RCC 7860 (cell line): ENCODE measurements at regions not wholly inside any gene's neighbourhood (a gene's known extent, or its start where the extent isn't known, plus 50 kb on each side); places are given as distances from the start of the nearest gene placed in this dataset.

Experiments used
- DNase-seq: peaks from one replicate; pipeline ENCODE4 v3.0.0-alpha.2; 2015; ENCODE audit warnings: low spot score
- FAIRE-seq: peaks from 2 replicates; lab custom pipeline; 2012; peaks lifted over from hg19 to GRCh38; lab: Jason Lieb, UNC

DNA sequence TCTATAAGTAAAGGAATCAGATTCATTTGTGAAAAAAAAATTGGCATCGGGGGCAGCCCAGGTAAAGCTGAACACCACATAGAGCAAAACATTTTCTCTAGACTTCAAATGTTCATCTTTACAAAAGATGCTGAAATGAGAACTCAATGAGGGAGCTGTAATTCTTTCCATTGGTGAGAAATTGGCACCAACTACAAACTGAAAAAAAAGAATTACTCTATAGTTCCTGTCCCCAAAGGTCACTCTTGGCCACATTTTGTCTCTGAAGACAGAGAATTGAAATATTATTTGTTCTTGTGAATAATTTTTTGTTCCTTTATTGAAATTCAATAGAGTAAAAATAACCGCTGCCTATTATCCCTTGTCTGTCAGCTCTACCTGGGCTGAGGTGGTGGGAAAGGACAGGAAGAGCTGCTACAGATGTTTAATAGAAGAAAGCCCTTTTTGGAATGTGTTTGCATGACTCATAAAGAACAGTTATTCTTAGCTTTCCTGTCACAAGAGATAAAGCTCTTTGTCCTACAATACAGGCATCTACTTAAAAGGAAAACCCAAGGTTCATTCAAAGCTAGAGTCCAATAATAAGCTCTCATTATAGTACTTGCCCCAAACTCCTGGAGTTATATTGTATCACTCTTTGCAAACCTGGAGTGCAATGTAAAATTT, 380.1 kb upstream of the KITLG start:
- FAIRE-seq (no peak), DNase-seq (peak; percentile 35)

DNA sequence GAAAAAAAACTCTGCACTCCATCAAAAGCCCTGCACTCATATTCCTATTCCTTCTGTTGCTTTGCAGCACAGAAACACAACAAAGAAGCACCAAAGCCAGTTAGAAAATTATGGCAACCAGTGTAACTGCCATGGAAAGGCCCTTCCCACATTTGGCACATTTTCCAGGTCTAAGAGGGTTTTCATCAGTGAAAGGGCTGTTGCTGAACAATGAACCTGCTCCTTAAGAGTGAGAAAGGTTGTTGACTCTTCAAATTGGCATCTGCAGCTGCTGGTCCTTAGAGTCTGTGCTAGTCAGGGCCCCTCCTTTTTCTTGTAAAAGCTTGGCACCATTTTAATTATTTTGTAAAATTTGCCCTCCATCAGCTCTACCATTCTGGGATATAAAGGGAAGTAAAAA, 378.7 kb upstream of the KITLG start:
- no peak for DNase-seq
- no peak for FAIRE-seq

DNA sequence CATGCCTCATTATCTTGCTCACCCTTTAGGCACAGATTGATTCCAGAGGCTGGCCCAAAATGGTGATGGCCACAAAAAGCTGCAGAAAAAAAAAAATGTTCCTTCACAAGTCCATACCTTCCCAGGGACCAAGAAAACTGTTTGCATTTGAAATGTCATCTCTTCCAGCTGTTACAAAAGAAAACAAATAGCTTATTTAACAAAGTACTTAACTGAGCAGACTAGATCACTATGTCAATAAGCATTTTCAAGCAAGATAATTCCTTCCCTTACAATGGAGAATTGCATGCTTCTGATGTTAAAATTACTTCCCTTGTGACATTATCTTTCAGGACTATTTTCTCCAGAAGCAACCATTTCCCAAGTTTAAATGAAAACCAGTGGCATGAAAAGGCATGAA, 377.9 kb upstream of the KITLG start:
- DNase-seq, result no peak
- no peak for FAIRE-seq

DNA sequence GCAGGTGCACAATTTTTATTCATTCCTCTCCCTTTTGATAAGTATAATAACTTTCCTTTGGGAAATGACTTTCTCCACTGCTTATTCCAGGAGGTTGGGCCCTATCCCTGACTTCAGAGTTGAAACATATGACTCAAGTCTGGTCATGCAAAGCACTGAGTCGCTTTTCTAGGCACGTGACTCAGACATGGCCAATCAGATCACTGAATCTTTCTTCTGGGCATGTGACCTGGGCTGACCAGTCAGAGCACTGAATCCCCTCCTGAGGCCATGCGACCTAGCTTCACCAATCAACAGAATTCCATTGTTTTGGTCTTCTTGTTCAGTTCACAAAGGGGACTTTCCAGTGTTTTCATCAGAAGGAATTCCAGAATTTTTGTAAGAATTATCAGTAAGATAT, 377.1 kb upstream of the KITLG start:
- DNase-seq, result peak; percentile 17
- FAIRE-seq, result no peak

DNA sequence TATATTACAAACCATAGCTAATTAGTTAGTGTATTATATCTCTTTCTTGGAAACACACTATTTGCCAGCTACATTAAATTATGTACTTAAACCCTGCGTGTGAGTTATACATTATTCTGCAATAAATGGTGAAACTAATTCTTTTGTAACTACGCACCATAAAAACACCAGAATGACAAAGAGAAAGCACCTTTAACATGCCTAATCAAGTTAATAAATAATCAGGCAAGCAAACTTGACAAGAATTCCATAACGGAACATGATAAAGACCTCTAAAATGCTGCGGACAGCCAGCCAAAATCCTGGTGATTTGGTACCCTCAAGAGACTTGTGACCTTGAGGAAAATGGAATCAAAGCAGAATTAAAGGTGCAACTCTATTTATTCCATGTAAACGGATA, 375.3 kb upstream of the KITLG start:
- DNase-seq (no peak), FAIRE-seq (no peak)

DNA sequence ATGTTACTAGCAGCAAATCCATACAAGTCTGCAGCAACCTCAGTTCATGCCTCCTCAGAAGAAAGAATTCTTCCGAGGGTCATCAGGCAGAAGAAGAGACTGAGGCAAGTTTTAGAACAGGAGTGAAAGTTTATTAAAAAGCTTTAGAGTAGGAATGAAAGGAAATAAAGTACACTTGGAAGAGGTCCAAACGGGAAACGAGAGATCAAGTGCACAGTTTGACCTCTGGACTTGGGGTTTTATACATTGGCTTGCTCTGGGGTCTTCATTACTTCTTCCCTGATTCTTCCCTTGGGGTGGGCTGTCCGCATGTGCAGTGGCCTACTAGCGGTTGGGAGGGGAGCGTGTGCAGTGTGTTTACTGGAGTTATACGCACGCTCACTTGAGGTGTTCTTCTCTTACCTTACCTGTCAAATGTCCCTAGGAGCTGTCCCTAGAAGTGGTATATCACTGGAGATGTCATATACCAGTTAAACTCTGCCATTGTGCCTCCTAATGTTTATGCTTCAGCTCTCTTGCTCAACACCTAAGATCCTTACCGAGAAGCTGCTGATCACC, 372.8 kb upstream of the KITLG start:
- FAIRE-seq (no peak), DNase-seq (no peak)

DNA sequence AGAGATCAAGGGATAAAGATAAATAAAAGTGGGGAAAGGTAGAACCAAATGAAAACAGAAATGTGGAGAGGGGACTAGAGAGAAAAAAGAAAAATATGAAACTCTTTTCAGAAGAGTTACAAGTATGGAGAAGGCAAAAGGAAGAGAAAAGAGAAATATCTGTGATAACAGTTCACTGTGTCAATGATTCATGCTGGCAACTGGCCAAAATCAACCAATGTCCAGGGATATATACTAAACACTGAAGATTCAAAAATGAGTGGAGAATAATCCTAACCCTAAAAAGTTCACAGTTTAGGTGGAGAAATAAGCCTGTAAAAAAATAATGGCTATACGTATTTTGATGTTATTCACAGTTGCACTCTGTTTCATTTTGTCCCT, 372.3 kb upstream of the KITLG start:
- peak; percentile 79 for FAIRE-seq
- peak; percentile 42 for DNase-seq

DNA sequence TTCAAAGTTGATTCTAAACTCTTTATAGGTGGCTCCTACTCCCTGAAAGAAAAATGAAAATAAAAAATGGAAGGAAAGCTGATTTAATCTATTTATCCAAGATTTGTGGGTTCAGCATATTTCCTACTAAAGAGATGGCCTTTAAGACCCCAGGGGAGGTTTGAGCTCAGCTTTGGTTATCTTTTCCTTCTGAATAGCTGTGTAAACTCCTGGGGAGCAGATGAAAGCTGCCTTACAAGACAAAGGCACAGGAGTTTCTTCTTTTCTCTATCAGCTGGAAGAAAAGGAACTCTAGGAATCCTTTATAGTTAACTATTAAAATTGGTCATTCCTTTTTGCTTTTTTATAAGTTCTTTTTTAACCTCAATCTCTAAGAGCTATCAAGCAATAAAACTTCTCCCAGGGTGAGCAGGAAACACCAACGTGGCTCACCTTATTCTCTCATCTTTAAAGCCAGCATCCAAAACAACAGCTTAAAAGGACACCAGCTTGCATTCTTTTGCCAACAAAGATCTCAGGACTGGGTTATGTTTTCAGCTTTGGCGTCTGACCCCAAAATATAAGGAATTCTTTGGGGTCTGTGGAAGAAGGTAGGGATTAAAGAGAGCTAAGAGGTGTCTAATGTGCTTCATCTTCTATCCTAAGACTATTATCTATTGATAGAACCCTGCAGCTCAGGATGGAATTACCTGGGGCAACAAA, 371.7 kb upstream of the KITLG start:
- FAIRE-seq, result peak; percentile 20
- no peak for DNase-seq

DNA sequence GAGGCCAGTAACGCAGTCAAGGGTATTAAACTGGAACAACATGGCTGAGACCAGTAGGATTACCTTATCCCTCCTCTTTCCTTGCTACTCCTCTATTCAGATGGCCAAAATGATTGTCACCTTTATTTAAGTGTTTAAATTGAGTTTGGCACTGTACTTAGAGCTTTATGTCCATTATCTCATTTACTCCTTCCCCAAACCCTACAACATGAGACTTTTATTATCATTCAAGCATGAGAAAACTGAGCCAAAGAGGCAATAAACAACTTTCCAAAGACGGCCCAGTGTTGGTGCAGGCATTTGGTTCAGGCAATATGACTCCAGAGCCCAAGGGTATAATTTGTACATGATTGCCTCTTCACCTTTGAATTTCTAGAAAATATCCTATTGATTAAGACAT, 370.9 kb upstream of the KITLG start:
- FAIRE-seq (no peak), DNase-seq (no peak)

DNA sequence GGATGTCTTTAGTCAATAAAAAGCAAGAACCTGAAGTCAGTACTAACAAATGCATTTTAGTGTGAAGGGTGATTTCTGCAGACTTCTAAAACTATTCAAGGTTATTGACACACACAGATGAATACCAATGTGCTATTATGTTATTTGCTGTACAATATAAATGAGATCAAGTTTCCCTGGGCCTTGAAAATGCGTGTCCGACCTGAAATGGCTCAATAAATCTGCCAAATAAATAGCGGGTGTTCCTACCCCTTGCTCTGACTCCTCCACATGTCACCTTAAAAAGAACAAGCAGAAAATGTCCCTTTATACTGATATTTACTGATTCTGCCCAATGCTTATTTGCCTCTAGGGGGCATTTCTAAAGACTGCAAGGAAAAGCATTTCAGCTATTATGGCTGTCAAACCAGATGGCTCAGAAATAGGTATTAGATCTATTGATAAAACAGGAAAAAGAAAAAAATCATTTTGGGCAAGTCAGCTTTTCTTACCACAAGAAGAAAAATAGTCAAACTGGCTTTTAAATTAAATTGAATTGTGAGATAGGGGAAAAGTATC, 367.3 kb upstream of the KITLG start:
- no peak for DNase-seq
- FAIRE-seq, result no peak

DNA sequence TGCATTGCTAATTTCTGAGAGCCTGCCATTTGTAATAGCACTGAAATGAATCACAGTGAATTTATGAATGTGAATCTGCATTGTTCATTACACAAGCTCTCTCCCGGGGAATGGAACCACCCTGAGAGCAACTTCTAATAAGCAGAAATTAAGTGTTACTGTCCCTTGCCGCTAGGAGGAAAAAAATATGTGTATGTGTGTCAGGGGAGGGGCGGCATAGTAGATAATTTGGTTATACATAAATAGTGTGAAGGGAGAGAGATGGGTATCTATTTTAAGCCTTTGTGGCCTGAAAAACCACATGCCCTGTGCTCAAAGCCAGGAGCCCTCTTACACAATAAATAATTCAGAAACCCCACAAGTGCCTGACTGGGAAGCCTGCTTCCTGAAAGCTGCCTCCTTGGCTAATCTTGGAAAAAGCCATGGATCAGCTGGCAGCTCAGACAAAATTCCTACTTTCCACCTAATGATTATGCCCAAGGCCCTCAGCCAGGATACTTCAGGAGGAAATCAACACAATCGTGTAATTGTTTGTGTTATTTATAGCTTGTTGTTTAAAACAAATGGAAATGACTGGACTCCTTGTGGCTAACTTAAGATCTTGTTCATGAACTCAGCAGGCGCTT, 366.2 kb upstream of the KITLG start:
- DNase-seq (peak; percentile 32), FAIRE-seq (peak; percentile 79)

DNA sequence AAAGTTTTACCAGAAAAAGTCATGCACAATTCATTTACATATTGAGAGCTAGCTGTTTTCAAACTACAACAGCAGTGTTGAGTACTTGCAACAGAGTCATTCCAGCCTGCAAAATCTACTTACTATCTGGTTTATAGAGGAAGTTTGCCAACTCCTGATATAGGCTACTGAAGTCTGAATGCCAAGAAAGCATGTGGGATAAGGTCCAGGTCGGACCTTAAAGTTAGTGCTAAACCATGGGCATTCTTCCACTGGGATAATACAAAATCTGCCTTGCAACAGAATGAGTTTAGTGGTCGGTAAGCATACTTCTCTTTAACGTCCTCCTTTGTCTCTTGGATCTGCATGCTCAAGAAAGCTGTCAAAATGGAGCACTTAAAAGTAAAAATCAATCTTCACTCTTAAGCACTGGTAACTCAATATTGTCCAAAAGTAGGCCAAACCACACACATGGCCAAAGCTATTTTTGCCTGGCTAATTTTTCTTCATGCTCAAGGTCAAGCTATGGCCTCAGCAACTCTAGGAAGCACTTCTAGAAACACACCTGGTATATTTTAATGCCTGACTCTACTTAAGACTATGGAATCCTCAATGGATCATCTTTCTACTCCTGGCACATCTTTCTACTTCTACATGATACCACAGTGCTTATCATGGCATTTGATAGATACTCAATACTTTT, 364.9 kb upstream of the KITLG start:
- DNase-seq (no peak), FAIRE-seq (no peak)

DNA sequence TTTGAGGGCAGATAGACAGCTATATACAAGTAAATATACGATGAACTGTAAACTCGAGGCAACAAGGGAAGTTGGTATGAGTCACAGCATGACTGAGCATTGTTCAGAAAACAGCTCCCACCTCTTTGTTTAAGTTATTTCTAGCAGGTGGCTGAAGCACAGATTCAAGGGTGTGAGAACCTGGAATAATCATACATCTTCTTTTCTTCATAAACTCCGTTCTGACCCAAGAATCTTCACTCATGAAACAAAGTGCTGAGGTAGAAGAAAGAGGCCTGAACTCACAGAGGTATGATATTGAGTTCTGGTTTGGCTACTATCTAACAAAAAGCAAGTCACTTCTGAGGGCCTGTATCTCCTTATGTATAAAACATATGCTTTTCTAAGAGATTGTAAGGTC, 364.1 kb upstream of the KITLG start:
- no peak for DNase-seq

DNA sequence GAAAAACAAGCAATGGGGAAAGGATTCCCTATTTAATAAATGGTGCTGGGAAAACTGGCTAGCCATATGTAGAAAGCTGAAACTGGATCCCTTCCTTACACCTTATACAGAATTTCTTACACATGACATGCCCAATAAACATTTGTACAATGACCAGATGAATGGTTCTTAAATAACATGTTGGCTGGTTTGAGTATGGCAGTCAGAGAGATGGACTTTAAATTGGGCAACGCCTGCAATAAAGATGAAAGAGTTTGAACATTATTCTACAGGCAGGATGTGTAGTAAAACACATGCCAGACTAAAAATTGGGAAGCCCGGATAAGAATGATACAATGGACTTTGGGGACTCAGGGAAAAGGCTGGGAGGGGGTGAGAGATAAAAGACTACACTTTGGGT, 360.6 kb upstream of the KITLG start:
- FAIRE-seq (no peak), DNase-seq (no peak)

More for the DNA sequence above, 364.1 kb upstream of the KITLG start:
- no peak for FAIRE-seq

DNA sequence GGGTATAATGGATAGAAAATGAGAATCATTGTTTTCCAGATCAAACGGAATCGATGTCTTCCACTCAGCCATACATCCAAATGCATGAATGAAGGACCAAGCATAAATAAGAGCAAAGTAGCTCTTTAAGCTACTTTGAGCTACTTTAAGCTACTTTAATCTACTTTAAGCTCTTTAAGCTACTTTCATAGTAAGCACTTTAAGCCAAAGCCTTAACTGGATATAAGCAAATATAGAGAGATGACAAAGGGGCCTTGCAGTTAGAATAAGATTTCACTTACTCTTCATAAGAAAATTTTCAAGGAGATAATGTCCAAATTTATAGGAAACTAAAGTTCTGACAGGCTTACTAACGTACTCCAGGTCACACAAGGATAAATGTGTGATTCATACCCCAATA, 355.6 kb upstream of the KITLG start:
- DNase-seq, result no peak
- FAIRE-seq, result peak; percentile 2

DNA sequence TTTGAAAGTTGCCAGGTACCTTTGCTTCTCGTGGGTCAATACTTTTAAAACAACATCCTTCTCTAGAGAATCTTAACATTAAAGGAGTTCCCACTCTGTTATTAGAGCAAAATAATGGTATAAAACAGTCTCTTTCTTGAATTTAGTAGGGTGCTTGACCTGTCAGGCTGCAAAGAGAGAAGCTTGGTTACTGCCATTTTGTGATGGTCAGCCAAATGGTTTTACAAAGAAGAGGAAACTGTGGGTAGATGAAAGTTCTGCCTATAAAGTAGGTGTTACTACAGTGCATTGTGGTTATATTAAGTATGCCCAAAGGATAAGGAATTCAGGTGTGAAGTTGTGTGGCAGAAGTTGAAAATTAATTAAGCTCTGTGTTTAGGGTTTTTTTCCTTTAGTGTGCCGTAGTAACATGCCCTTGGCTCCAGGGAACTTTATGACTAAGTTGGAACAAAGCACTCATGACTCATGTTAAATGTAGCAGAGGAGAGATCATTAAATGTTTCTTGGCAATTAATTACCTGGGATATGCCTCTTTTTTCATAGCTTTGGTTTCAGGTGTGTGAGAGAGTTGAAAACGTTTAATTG, 354.0 kb upstream of the KITLG start:
- FAIRE-seq (peak; percentile 97), DNase-seq (peak; percentile 75)

DNA sequence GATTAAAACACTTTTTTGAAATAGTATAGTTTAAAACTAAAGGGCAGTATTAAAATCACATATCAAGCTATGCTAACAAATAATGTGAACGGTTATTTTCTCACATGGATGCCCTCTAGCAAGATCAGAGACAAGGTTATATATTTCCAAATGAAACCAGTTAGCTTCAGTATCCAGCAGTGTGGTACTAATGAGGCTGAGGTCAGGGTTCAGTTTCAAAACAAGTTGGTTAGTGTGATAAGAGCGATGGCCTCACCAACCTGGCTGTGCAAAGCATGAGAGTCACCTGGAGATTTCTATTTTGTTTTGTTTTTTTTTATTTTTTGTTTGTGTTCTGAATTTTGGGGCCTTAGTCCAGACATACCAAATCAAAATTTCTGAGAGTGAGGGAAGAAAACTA, 352.2 kb upstream of the KITLG start:
- no peak for FAIRE-seq
- no peak for DNase-seq

DNA sequence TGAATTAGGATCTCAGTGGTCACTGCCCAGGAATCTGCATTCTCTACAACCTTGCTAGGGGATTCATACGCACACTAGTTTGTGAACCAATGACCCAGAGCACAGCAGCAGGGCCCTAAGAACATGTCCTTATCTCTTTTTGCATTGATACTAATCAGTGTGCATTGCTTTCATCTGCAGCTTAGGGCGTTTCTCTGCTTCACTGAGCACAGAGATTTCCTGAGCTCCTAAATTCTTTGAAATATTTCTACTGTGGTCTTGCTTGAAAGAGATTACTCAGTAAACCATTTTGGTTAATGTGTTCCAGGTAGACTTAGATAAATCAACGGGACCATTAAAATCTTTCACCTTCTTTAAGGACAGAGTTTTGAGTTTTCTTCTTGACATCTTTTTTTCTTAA, 351.3 kb upstream of the KITLG start:
- peak; percentile 95 for DNase-seq
- FAIRE-seq, result peak; percentile 99

DNA sequence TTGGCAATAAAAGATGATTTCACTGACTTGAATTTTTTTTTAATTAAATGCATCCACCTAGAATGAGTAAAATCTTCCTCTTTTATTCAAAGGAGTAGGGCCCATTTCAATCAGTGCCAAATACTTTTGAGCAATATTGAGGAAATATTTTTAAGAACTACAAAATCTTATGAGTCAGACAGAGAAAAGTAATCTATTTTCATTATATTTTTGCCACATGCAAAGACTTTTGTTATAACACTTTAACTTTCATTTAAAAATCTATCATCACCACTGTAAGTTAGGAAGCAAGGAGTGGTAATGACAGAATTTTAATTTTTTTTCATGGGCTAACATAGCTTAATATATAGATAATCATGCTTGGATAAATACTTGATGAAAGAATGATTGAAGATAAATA, 345.2 kb upstream of the KITLG start:
- DNase-seq (no peak), FAIRE-seq (no peak)

DNA sequence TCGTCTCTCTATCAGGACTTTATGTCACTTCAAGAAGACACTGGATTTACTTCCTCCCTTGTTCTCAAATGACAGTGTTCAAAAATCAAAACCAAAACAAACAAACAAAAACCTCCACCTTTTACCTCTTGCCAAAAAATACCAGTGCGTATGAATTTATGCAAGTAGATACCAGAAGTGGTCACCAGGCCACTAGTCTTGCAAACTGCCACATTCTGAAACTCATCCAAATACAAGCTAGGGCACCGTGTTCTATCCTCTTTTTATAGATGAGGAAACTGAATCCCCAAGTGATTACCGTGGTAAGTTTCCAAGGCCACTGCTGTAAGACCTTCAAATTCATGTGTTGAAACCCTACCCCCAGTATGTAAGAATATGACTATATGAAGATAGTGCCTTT, 343.9 kb upstream of the KITLG start:
- FAIRE-seq (no peak), DNase-seq (no peak)

DNA sequence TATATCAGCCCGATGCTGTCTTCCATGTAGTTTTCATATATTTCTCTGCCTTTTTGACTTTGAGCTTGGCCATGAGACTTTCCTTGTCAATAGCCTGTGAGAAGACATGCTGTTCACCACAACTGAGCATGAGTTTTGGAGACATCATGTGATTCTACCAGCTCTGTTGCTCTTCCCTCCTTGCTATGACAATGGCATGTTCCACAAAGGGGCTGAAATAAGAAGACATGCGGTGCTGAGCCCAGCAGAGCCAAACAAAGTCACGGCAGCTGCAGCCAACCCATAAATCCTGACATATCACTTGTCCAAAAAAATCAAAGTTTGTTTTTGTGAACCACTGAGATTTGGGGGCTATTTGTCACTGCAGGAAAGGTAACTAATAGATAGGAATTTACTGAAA, 343.4 kb upstream of the KITLG start:
- DNase-seq (no peak), FAIRE-seq (no peak)
